GM23338 (cell line): ENCODE measurements at regions not wholly inside any gene's neighbourhood (a gene's known extent, or its start where the extent isn't known, plus 50 kb on each side); places are given as distances from the start of the nearest gene placed in this dataset.

Experiments
- ATAC-seq: fragments of 200-7000 bp; cut with Tn5 transposase; 3 replicates; pipeline ENCODE4 v1.9.1; 2020
- DNase-seq: peaks from one replicate; pipeline ENCODE4 v3.0.0-alpha.2; 2015; ENCODE audit warnings: low spot score
- H2AFZ ChIP-seq: fragments of 200-600 bp; sonication (generic); 2 replicates; pipeline ENCODE4 v1.8.0; 2016; ENCODE audit warnings: antibody characterized with exemption, mild to moderate bottlenecking, moderate library complexity
- H3F3A ChIP-seq: fragments of 200-600 bp; sonication (generic); replicated peaks from 2 replicates; pipeline ENCODE4 v1.8.0; 2017; ENCODE audit warnings: antibody characterized with exemption, mixed run types, low read depth
- H3K27ac ChIP-seq: fragments of 200-600 bp; sonication (generic); 2 replicates; pipeline ENCODE4 v1.6.1; 2016; ENCODE audit warnings: low read depth
- H3K27me3 ChIP-seq: fragments of 200-600 bp; sonication (generic); 2 replicates; pipeline ENCODE4 v1.8.0; 2016; ENCODE audit warnings: mild to moderate bottlenecking, mixed run types, moderate library complexity; ENCODE audit not compliant: insufficient read depth
- H3K36me3 ChIP-seq: fragments of 200-600 bp; sonication (generic); 2 replicates; pipeline ENCODE4 v1.8.0; 2016; ENCODE audit warnings: mild to moderate bottlenecking; ENCODE audit not compliant: insufficient read depth
- H3K4me1 ChIP-seq: fragments of 200-600 bp; sonication (generic); 2 replicates; pipeline ENCODE4 v1.8.0; 2016; ENCODE audit warnings: mild to moderate bottlenecking, moderate library complexity; ENCODE audit not compliant: insufficient read depth
- H3K4me2 ChIP-seq: fragments of 200-600 bp; sonication (generic); 2 replicates; pipeline ENCODE4 v1.7.1; 2017; ENCODE audit warnings: mixed run types
- H3K4me3 ChIP-seq: fragments of 200-600 bp; sonication (generic); 2 replicates; pipeline ENCODE4 v1.6.1; 2016; ENCODE audit warnings: mixed run types
- H3K79me2 ChIP-seq: fragments of 200-600 bp; sonication (generic); replicated peaks from 2 replicates; pipeline ENCODE4 v1.8.0; 2017; ENCODE audit warnings: mild to moderate bottlenecking; ENCODE audit not compliant: insufficient read depth
- H3K9me2 ChIP-seq: fragments of 200-600 bp; sonication (generic); 2 replicates; pipeline ENCODE4 v1.8.0; 2017; ENCODE audit not compliant: insufficient read depth
- H4K20me1 ChIP-seq: fragments of 200-600 bp; sonication (generic); replicated peaks from 2 replicates; pipeline ENCODE4 v1.8.0; 2017; ENCODE audit warnings: mild to moderate bottlenecking; ENCODE audit not compliant: insufficient read depth
- H3K27ac Mint-ChIP-seq: 2 replicates; pipeline ENCODE4 v1.8.0; 2020; ENCODE audit warnings: inconsistent platforms, mild to moderate bottlenecking, moderate library complexity, mixed read lengths
- H3K27me3 Mint-ChIP-seq: 3 replicates; pipeline ENCODE4 v1.8.0; 2022; ENCODE audit warnings: low read depth, mild to moderate bottlenecking, moderate library complexity, mixed read lengths, inconsistent platforms; ENCODE audit not compliant: insufficient read depth, poor library complexity
- H3K36me3 Mint-ChIP-seq: 3 replicates; pipeline ENCODE4 v1.8.0; 2021; ENCODE audit warnings: low read depth, mild to moderate bottlenecking, inconsistent platforms, moderate library complexity, mixed read lengths
- H3K4me1 Mint-ChIP-seq: 3 replicates; pipeline ENCODE4 v1.8.0; 2020; ENCODE audit warnings: mild to moderate bottlenecking, inconsistent platforms, mixed read lengths
- H3K4me3 Mint-ChIP-seq: 3 replicates; pipeline ENCODE4 v1.8.0; 2021; ENCODE audit warnings: moderate library complexity, mild to moderate bottlenecking, inconsistent platforms, mixed read lengths
- H3K9me3 Mint-ChIP-seq: 3 replicates; pipeline ENCODE4 v1.8.0; 2020; ENCODE audit warnings: moderate library complexity, mild to moderate bottlenecking, inconsistent platforms, mixed read lengths
- CREB1 ChIP-seq: fragments of 250-450 bp; sonication (Bioruptor Pico); IDR thresholded peaks from 2 replicates; pipeline ENCODE4 v1.5.0; 2020; ENCODE audit warnings: low read depth, mild to moderate bottlenecking, moderate library complexity
- CTCF ChIP-seq, 2 experiments: fragments of 200-600 bp in 1 of 2; sonication (generic) in 1 of 2; conservative IDR thresholded peaks; 2 replicates each; pipeline versions ENCODE4 v1.5.1 to v1.6.1; 2016 to 2017; ENCODE audit warnings: antibody characterized with exemption in 2 of 2, low read depth in 2 of 2, mild to moderate bottlenecking in 2 of 2, moderate library complexity in 1 of 2
- ETS1 ChIP-seq: IDR thresholded peaks from 2 replicates; pipeline ENCODE4 v1.6.1; 2016; ENCODE audit warnings: antibody characterized with exemption
- NANOG ChIP-seq: IDR thresholded peaks from 2 replicates; pipeline ENCODE4 v1.6.1; 2016; ENCODE audit warnings: antibody characterized with exemption, borderline replicate concordance
- POLR2AphosphoS5 ChIP-seq: IDR thresholded peaks from 2 replicates; pipeline ENCODE4 v1.6.1; 2016; ENCODE audit warnings: antibody characterized with exemption, low read depth
- REST ChIP-seq: IDR thresholded peaks from one replicate; pipeline ENCODE4 v1.6.1; 2018; ENCODE audit warnings: antibody characterized with exemption; ENCODE audit not compliant: unreplicated experiment
- STAT1 ChIP-seq: IDR thresholded peaks from one replicate; pipeline ENCODE4 v1.6.1; 2016; ENCODE audit warnings: antibody characterized with exemption; ENCODE audit not compliant: unreplicated experiment
- ZNF462 ChIP-seq: fragments of 250-450 bp; sonication (Bioruptor Pico); IDR thresholded peaks from 2 replicates; pipeline ENCODE4 v1.5.0; 2020; ENCODE audit warnings: mild to moderate bottlenecking, moderate library complexity

- TF ChIP-seq CTCF (conservative IDR thresholded peaks at IDR 0.05; ENCODE audit: low read depth in 2 of 2) = no peak
Measured at GRCh38 chr5:40429258-40430100, 250.2 kb upstream of the PTGER4 start (continued).

GRCh38 chr5:40428815-40429214 is 250.9 kb upstream of the PTGER4 start:
- no peaks in the 10 kb centered on the region; the same call in 1 of the 2 replicates for H3K36me3 ChIP-seq
- no peaks in the 10 kb centered on the region for H3K79me2 ChIP-seq
- H3F3A ChIP-seq = no peaks in the 10 kb centered on the region
- no peak overlapping the region for H3K4me2 ChIP-seq
- H3K9me2 ChIP-seq = peaks cover 12% of the 10 kb centered on the region
- H2AFZ ChIP-seq = no peak overlapping the region
- H3K4me1 ChIP-seq = 0 out of 2 replicates have a peak, but pooled peaks cover 6% of the 10 kb centered on the region
- H3K4me1 Mint-ChIP-seq = peaks cover 9% of the 10 kb centered on the region; the same call in 2 of the 3 replicates
- H3K36me3 Mint-ChIP-seq = peaks cover 15% of the 10 kb centered on the region; the same call in 2 of the 3 replicates
- H3K4me3 ChIP-seq = no peak overlapping the region
- H3K27ac ChIP-seq = no peak overlapping the region
- H3K27me3 Mint-ChIP-seq = no peaks in the 10 kb centered on the region
- H4K20me1 ChIP-seq = no peaks in the 10 kb centered on the region
- H3K27me3 ChIP-seq = no peaks in the 10 kb centered on the region
- H3K27ac Mint-ChIP-seq = no peak overlapping the region
- peaks cover 21% of the 10 kb centered on the region for H3K9me3 Mint-ChIP-seq
- ATAC-seq = no peak
- DNase-seq = no peak
- no peak overlapping the region for H3K4me3 Mint-ChIP-seq
- TF ChIP-seq CREB1 (CRISPR knock-in tag) (no peak), STAT1 (no peak), POLR2AphosphoS5 (no peak), REST (no peak), CTCF (conservative IDR thresholded peaks at IDR 0.05; ENCODE audit: low read depth in 2 of 2) (no peak), ZNF462 (CRISPR knock-in tag) (no peak), NANOG (no peak), ETS1 (no peak)
